Left lung (tissue), 4 donors: ENCODE measurements at regions not wholly inside any gene's neighbourhood (a gene's known extent, or its start where the extent isn't known, plus 50 kb on each side); places are given as distances from the start of the nearest gene placed in this dataset.

ENCODE experiments used
- ATAC-seq: fragments of 200-7000 bp; cut with Tn5 transposase; one replicate; pipeline ENCODE4 v1.9.1; 2020; ENCODE audit warnings: moderate library complexity
- DNase-seq, 4 donors: peaks; one replicate each; pipeline ENCODE4 v3.0.0-alpha.2; 2013 to 2020
- H3K27ac ChIP-seq, 2 donors: fragments of 200-600 bp; sonication (generic) in 1 of 2; one replicate each; pipeline versions ENCODE4 v1.5.0 to v1.8.0; 2020 to 2021
- H3K27me3 ChIP-seq, 2 donors: fragments of 200-600 bp; sonication (generic) in 1 of 2; one replicate each; pipeline versions ENCODE4 v1.5.0 to v1.8.0; 2020 to 2021
- H3K36me3 ChIP-seq, 2 donors: fragments of 200-600 bp; sonication (generic) in 1 of 2; one replicate each; pipeline versions ENCODE4 v1.5.0 to v1.8.0; 2020 to 2021
- H3K4me1 ChIP-seq, 2 donors: fragments of 200-600 bp; one replicate each; pipeline ENCODE4 v1.8.0; 2021
- H3K4me3 ChIP-seq, 2 donors: fragments of 200-600 bp; sonication (generic) in 1 of 2; one replicate each; pipeline versions ENCODE4 v1.5.0 to v1.8.0; 2020 to 2021; ENCODE audit warnings: mild to moderate bottlenecking in 1 of 2
- H3K9me3 ChIP-seq, 2 donors: fragments of 200-600 bp; sonication (generic) in 1 of 2; one replicate each; pipeline versions ENCODE4 v1.5.0 to v1.8.0; 2020 to 2021
- CTCF ChIP-seq, 2 donors: fragments of 200-600 bp; sonication (generic) in 1 of 2; IDR thresholded peaks; one replicate each; pipeline versions ENCODE4 v1.5.0 to v1.8.0; 2021; ENCODE audit warnings: antibody characterized with exemption in 2 of 2
- intact Hi-C, 2 donors: fragments of 100-400 bp; cut with DNase I; formaldehyde crosslinking; loops; one replicate each; pipeline versions ENCODE4 v1.11.2 to v1.14.2; 2022
- donor health status: DM: no; HTN: yes; CAD: no.
- donor health status: DM: no; HTN: no; CAD: no.

DNA sequence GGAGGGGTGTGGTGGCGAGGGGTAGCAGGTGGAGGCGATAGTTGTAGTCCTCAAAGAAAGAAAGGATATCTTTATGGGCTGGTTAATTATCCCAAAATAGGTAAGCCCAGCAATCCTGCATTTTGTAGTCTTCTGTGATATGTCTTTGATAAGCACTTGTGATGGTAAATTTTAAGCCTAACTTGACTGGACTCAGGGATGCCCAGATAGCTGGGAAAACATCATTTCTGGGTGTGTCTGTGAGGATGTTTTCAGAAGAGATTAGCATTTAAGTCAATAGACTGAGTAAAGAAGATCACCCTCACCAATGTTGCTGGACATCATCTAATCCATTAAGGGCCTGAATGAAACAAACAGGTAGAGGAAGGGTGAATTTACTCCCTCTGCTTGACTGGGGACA is 124.8 kb upstream of the RIPOR2 start:
- Histone ChIP-seq H3K36me3 (no peaks in the 10 kb centered on the region), H3K4me1 (peaks cover 0 to 10% of the 10 kb centered on the region in 2 donors), H3K9me3 (no peaks in the 10 kb centered on the region), H3K4me3 (no peak overlapping the region), H3K27ac (no peak overlapping the region), H3K27me3 (no peaks in the 10 kb centered on the region)
- intact Hi-C loops, result no loop called here
- no peak for ATAC-seq
- TF ChIP-seq CTCF (IDR thresholded peaks at IDR 0.05), result no peak
- DNase-seq, result no peak

- H3K36me3 ChIP-seq, result no peaks in the 10 kb centered on the region
- TF ChIP-seq CTCF (IDR thresholded peaks at IDR 0.05), result no peak
- intact Hi-C loops, result no loop called here
- H3K4me1 ChIP-seq, result peaks cover 0 to 14% of the 10 kb centered on the region in 2 donors
- no peak for ATAC-seq
- no peaks in the 10 kb centered on the region for H3K27me3 ChIP-seq
- H3K9me3 ChIP-seq, result no peaks in the 10 kb centered on the region
- H3K4me3 ChIP-seq, result no peak overlapping the region
- H3K27ac ChIP-seq, result no peak overlapping the region
- DNase-seq, result no peak
Measured at GRCh38 chr6:25061289-25061936, 125.7 kb upstream of the RIPOR2 start.

DNA sequence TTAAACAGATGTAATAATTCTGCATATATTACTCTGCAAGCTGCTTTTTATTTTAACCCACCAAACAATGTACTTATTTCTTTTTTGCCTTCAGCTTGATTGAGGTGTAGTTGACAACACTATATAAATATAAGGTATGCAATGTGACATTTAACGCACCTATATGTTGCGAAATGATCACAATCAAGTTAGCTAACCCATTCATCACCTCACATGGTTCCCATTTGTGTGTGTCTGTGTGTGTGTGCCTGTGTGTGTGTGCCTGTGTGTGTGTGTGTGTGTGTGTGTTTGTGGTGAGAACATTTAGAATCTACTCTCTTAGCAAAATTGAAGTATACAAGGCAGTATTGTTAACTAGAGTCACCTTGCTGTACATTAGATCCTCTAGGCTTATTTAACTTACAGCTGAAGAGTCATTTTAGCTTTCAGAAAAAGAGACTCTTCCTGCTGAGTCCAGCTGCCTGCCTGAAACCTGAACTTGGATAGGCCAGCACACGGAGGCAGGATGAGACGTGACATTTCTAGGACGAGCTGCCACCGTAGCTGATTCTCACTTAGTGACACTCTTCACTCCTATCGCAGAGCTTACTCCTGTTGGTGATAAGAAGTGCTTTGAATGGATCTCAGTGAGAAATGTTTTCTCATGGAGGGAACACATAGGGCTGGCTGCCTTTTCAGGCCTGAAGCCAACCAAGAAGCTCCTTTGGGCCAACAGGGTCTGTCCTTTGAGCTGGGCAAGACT is 126.5 kb upstream of the RIPOR2 start:
- no peak overlapping the region for H3K4me3 ChIP-seq
- H3K4me1 ChIP-seq, result peaks cover 0 to 7% of the 10 kb centered on the region in 2 donors
- ATAC-seq, result no peak
- no peak overlapping the region for H3K27ac ChIP-seq
- H3K36me3 ChIP-seq, result no peaks in the 10 kb centered on the region
- DNase-seq, result no peak
- no peaks in the 10 kb centered on the region for H3K9me3 ChIP-seq
- no peaks in the 10 kb centered on the region for H3K27me3 ChIP-seq
- intact Hi-C loops, result no loop called here
- no peak for TF ChIP-seq CTCF (IDR thresholded peaks at IDR 0.05)

DNA sequence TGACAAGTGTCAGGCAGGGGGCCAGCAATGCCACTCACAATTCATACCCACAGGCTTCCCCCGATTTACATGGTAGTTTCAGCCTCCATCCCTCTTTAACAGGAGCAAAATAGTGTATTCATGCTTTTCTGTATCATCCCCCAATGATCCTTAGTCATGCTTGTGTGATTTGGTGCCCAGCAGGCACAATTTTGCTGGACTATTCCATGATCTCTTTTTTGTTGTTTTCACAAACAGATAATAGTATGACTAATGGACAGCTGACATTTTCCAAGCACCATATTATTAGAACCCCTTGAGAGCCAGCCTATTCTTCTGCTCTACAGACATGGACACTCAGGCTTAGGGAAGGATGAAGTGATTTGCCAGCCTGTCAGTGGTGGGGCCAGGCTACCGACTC is 128.2 kb upstream of the RIPOR2 start:
- ATAC-seq (no peak), DNase-seq (no peak)
- Histone ChIP-seq H3K36me3 (no peaks in the 10 kb centered on the region), H3K4me1 (peaks cover 0 to 7% of the 10 kb centered on the region in 2 donors), H3K27me3 (no peaks in the 10 kb centered on the region), H3K27ac (no peak overlapping the region), H3K9me3 (no peaks in the 10 kb centered on the region), H3K4me3 (no peak overlapping the region)
- no peak for TF ChIP-seq CTCF (IDR thresholded peaks at IDR 0.05)
- intact Hi-C loops, result no loop called here

DNA sequence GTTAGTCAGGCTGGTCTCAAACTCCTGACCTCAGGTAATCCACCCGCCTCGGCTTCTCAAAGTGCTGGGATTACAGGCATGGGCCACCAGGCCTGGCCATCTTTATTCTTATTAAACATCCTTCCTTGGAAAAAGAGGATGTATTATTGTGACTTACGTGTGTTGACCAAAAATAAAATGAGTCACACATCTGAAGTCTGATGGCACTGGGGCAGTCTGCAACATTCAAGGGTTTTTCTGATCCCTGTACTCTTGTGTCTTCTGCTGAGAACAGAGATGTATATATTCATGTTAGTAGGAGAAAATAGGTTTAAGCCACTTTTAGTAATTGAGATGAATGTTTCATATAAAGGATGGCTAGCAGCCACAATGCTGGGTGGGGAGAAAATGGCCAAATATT is 129.9 kb upstream of the RIPOR2 start:
- no peaks in the 10 kb centered on the region for H3K27me3 ChIP-seq
- no peak overlapping the region for H3K27ac ChIP-seq
- H3K4me3 ChIP-seq, result no peak overlapping the region
- TF ChIP-seq CTCF (IDR thresholded peaks at IDR 0.05), result no peak
- intact Hi-C loops, result loop anchor here in 1 of 2 donors (5.0 kb wide), 1 partner anchor 208 kb away; no protein-coding TSS in a partner anchor
- H3K4me1 ChIP-seq, result peaks cover 2 to 10% of the 10 kb centered on the region in 2 donors
- DNase-seq, result no peak
- no peaks in the 10 kb centered on the region for H3K9me3 ChIP-seq
- no peaks in the 10 kb centered on the region for H3K36me3 ChIP-seq
- no peak for ATAC-seq
